AG10803 (cell line): ENCODE measurements at regions not wholly inside any gene's neighbourhood (a gene's known extent, or its start where the extent isn't known, plus 50 kb on each side); places are given as distances from the start of the nearest gene placed in this dataset.
A peak's percentile ranks its signal among the peaks of the same experiment; 100 is the strongest.

Experiments used
- DNase-seq: peaks from one replicate; pipeline ENCODE4 v3.0.0; 2010; ENCODE audit warnings: low read depth
- H3K4me3 ChIP-seq: 2 replicates; pipeline ENCODE4 v1.5.1; 2011; ENCODE audit warnings: mild to moderate bottlenecking, low read length, control low read depth
- TF ChIP-seq, protein P1 (sequence below): conservative IDR thresholded peaks from 2 replicates; pipeline ENCODE4 v1.5.1; 2011; ENCODE audit warnings: mild to moderate bottlenecking, low read length, control low read depth, inconsistent platforms

DNA sequence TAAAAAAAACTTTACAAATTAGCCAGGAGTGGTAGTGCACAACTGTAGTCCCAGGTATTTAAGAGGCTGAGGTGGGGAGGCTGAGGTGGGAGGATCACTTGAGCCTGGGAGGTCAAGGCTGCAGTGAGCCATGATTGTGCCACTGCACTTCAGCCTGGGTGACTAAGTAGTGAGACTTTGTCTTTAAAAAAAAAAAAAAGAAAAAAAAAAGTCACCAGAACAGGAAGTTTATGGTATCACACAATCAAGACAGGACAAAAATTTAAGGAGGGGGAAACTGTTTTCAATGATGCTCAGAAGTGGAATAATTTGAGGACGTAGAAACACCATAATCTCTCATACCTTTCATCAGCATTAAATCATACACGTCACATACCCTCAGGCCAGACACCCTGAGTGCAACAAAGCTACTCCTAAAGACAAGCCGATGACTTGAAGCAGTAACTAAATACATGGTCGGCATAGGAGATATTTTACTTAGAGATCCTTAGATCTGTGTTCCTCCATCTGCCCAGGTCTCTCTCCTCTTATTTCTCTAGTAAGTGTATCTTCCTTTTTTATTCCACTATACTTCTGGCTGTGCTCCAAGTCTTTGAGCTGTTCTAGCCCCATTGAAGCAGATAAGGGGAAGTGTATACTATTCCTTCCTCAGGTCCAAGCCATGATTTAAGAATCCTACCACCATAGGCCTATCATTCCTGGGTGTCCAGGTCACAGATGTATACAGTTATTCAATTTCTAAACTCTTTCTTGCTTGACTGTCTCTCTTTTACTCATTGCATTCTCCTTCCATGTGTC lies 91.3 kb upstream of the APC start:
- TF ChIP-seq, protein P1, sequence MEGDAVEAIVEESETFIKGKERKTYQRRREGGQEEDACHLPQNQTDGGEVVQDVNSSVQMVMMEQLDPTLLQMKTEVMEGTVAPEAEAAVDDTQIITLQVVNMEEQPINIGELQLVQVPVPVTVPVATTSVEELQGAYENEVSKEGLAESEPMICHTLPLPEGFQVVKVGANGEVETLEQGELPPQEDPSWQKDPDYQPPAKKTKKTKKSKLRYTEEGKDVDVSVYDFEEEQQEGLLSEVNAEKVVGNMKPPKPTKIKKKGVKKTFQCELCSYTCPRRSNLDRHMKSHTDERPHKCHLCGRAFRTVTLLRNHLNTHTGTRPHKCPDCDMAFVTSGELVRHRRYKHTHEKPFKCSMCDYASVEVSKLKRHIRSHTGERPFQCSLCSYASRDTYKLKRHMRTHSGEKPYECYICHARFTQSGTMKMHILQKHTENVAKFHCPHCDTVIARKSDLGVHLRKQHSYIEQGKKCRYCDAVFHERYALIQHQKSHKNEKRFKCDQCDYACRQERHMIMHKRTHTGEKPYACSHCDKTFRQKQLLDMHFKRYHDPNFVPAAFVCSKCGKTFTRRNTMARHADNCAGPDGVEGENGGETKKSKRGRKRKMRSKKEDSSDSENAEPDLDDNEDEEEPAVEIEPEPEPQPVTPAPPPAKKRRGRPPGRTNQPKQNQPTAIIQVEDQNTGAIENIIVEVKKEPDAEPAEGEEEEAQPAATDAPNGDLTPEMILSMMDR: no peak
- no peak for DNase-seq
- H3K4me3 ChIP-seq: no peak overlapping the region

DNA sequence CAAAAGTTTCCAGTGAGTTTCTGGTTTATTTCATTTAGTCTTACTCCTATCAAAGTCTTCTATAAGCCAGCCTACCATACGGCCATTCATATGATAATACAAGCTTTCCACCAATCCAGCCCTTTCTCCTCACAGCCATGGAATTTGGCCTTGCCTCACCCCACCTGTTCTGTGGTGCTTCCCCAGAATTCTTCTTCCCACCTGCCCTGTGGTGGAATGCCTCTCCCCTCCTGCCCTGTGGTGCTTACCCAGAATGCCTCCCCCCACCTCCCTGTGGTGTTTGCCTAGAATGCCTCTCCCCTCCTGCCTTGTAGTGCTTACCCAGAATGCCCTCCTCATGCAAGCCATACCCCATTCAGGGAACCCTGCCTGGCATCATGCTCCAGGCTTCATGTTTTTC lies 90.3 kb upstream of the APC start:
- TF ChIP-seq, protein P1: no peak
- H3K4me3 ChIP-seq: no peak overlapping the region
- DNase-seq: no peak

DNA sequence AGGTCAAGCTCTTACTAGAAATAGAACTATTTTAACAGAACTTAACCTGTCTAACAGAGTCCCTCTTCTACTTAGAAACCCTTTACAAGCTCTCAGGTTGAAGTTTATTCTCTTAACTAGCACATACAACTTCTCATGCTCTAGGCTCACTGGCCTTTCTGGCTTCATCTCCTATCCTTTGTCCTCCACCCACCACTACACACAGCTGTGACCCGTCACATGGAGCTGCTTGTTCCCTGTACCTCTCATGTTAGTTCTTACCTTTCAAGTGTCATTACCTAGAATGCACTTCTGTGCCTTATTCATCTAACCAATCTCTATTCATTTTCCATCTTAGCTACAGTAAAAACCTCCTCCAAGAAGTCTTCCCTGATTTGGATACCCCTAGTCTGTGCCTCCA lies 89.4 kb upstream of the APC start:
- TF ChIP-seq, protein P1: no peak
- no peak overlapping the region for H3K4me3 ChIP-seq
- no peak for DNase-seq

DNA sequence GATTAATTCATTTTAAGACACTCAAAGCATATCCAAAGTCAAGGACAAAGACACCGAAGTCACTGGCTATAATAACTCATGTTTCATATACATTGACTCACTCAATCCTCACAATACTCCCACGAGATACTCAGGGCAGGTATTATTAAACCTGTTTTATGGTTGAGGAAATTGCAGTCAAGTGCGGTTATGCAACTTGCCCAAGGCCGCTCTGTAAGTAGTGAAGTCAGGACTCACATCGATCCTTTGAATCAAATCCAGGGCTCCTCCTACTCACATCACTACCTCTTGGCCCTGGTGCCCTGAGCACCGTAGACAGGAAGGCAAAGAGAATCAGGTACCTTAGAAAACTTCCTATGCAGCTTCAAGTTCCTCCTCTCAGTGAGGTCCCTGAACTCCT lies 87.8 kb upstream of the APC start:
- no peak for DNase-seq
- TF ChIP-seq, protein P1: no peak
- no peak overlapping the region for H3K4me3 ChIP-seq

DNA sequence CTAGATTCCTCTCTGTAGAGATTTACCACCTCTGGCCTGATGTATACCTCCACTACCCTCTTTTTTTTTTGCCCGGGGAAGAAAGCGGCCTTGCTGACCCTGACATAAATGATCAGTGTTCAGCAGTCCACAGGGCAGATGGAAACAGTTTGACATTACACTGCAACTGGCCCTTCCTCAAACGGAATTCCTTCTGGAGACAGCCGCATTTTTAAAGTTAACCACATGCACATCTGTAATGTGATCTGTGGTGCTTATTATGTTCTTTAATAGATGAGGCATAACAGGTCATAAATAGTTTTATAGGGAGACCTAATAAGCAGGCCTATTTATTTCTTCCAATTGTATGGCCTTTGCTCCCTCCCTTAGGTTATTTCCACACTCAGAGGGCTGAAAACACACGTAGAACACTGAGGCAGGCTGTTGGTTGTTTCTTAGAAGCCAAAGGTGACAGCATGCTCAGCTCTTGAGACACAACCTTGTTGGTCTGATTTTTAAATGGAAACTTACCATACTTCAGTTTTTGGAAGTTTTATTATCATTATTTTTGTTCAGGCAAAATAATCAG lies 84.0 kb upstream of the APC start:
- DNase-seq: peak; percentile 50
- H3K4me3 ChIP-seq: no peak overlapping the region
- TF ChIP-seq, protein P1: no peak

DNA sequence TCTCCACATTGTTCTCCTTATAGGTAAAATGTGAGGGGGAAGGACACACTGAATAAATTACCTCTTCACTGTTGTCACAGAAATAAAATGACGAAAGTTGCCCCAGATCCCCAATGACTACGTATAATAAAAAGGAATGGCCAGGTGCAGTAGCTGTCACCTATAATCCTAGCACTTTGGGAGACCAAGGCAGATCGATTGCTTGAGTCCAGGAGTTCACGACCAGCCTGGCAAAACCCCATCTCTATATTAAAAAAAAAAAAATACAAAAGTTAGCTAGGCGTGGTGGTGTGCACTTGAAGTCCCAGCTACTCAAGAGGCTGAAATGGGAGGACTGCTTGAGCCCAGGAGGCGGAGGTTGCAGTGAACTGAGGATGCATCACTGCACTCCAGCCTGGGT lies 82.2 kb upstream of the APC start:
- no peak overlapping the region for H3K4me3 ChIP-seq
- no peak for DNase-seq
- TF ChIP-seq, protein P1: no peak

DNA sequence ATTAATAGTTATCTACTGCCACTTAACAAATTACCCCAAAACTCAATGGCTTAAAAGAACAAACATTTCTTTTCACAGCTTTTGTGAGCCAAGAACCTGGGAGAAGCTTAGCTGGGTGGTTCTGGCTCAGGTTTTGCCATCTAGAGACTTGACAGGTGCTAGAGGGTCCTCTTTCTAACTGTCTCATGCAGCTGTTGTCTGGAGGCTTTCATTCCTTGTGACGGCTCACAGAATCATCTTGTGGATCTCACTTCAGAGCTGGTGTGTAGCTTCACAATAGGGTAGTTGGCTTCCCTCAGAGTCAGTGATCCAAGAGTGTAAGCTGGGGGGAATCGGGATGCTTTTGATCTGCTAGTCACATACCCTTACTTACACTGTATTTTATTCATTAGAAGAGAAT lies 81.2 kb upstream of the APC start:
- DNase-seq: no peak
- TF ChIP-seq, protein P1: no peak

More for the DNA sequence above, 81.2 kb upstream of the APC start:
- no peak overlapping the region for H3K4me3 ChIP-seq
